Endothelial cell of umbilical vein (primary cell): ENCODE measurements at regions not wholly inside any gene's neighbourhood (a gene's known extent, or its start where the extent isn't known, plus 50 kb on each side); places are given as distances from the start of the nearest gene placed in this dataset.

Experiments used
- BruUV-seq: library from RNA; stranded (reverse); fragments of 400-500 nt; replicated peaks from 2 replicates; lab custom pipeline; 2021; lab: Mats Ljungman, UMichigan
- CTCF ChIA-PET: fragments of 300-600, 350-600 bp; sonication (Branson Sonifier 250); formaldehyde crosslinking; loops from one replicate; lab custom pipeline; 2021; ENCODE audit warnings: antibody characterized with exemption, inconsistent platforms; lab: Charles Lee
- POLR2A ChIA-PET: fragments of 300-600, 350-600 bp; sonication (Branson Sonifier 250); formaldehyde crosslinking; loops from one replicate; lab custom pipeline; 2021; ENCODE audit warnings: antibody characterized with exemption, inconsistent platforms; lab: Charles Lee
- DNase-seq: peaks from one replicate; pipeline ENCODE4 v3.0.0-alpha.2; 2011; ENCODE audit warnings: low read depth, low spot score
- FAIRE-seq: peaks from 2 replicates; lab custom pipeline; 2011; peaks lifted over from hg19 to GRCh38; lab: Jason Lieb, UNC
- H2AFZ ChIP-seq: 2 replicates; pipeline ENCODE4 v1.6.0; 2012; ENCODE audit warnings: low read depth, low read length, control low read depth, inconsistent platforms
- H3K27ac ChIP-seq: 2 replicates; pipeline ENCODE4 v1.5.1; 2011; ENCODE audit warnings: low read depth, mild to moderate bottlenecking, control low read depth, low read length, moderate library complexity; ENCODE audit not compliant: insufficient read depth
- H3K27me3 ChIP-seq, 2 experiments: 2 replicates each; pipeline versions ENCODE4 v1.6.0 to v1.6.1; 2011; ENCODE audit warnings: low read length in 2 of 2, mixed read lengths in 1 of 2; ENCODE audit not compliant: control insufficient read depth in 2 of 2, insufficient read depth in 2 of 2
- H3K36me3 ChIP-seq, 2 experiments: 2 replicates in 1 of 2; 3 replicates in 1 of 2; pipeline ENCODE4 v1.5.1; 2011; ENCODE audit warnings: low read length in 2 of 2, mild to moderate bottlenecking in 1 of 2, moderate library complexity in 1 of 2; ENCODE audit not compliant: control insufficient read depth in 2 of 2, insufficient read depth in 2 of 2; ENCODE audit errors: extremely low read depth in 1 of 2
- H3K4me1 ChIP-seq: 3 replicates; pipeline ENCODE4 v1.5.1; 2011; ENCODE audit warnings: mild to moderate bottlenecking, low read length; ENCODE audit not compliant: control insufficient read depth, insufficient read depth; ENCODE audit errors: extremely low read depth
- H3K4me2 ChIP-seq: 2 replicates; pipeline ENCODE4 v1.6.1; 2011; ENCODE audit warnings: low read length, control low read depth, mixed read lengths; ENCODE audit not compliant: insufficient read depth
- H3K4me3 ChIP-seq, 3 experiments: fragments of 200-600 bp in 1 of 3; sonication (generic), shearing (Covaris generic) in 1 of 3; replicated peaks in 1 of 3; 2 replicates each; pipeline ENCODE4 v1.5.1; 2011 to 2016; ENCODE audit warnings: control low read depth in 3 of 3, low read length in 3 of 3, mild to moderate bottlenecking in 2 of 3, inconsistent platforms in 1 of 3, low read depth in 1 of 3, moderate library complexity in 1 of 3; ENCODE audit not compliant: insufficient read depth in 1 of 3
- H3K79me2 ChIP-seq: 2 replicates; pipeline ENCODE4 v1.6.0; 2012; ENCODE audit warnings: low read length, inconsistent platforms; ENCODE audit not compliant: control insufficient read depth, insufficient read depth
- H3K9ac ChIP-seq: replicated peaks from 2 replicates; pipeline ENCODE3; 2011; ENCODE audit warnings: low read length, control low read depth; ENCODE audit not compliant: insufficient read depth; ENCODE audit errors: extremely low read depth
- H3K9me1 ChIP-seq: replicated peaks from 3 replicates; pipeline ENCODE4 v1.6.0; 2011; ENCODE audit warnings: mild to moderate bottlenecking, low read length; ENCODE audit not compliant: control insufficient read depth, insufficient read depth; ENCODE audit errors: extremely low read depth
- H3K9me3 ChIP-seq: replicated peaks from 2 replicates; pipeline ENCODE4 v1.5.1; 2012; ENCODE audit warnings: low read length, inconsistent platforms; ENCODE audit not compliant: control insufficient read depth, insufficient read depth
- H4K20me1 ChIP-seq: replicated peaks from 2 replicates; pipeline ENCODE3; 2011; ENCODE audit warnings: mild to moderate bottlenecking, low read length; ENCODE audit not compliant: control insufficient read depth, insufficient read depth; ENCODE audit errors: extremely low read depth
- EZH2 ChIP-seq: IDR thresholded peaks from 2 replicates; pipeline ENCODE4 v1.6.1; 2012; ENCODE audit warnings: borderline replicate concordance, low read depth, mild to moderate bottlenecking, moderate library complexity, low read length, inconsistent platforms; ENCODE audit not compliant: severe bottlenecking
- FOS ChIP-seq: IDR thresholded peaks from 2 replicates; pipeline ENCODE4 v1.6.1; 2011; ENCODE audit warnings: mild to moderate bottlenecking, low read length, moderate library complexity, borderline replicate concordance; ENCODE audit not compliant: insufficient read depth
- GATA2 ChIP-seq: IDR thresholded peaks from 2 replicates; pipeline ENCODE4 v1.7.0; 2011; ENCODE audit warnings: low read depth, mild to moderate bottlenecking, moderate library complexity, mixed read lengths, low read length; ENCODE audit not compliant: insufficient read length, insufficient read depth
- JUN ChIP-seq: IDR thresholded peaks from 2 replicates; pipeline ENCODE4 v1.6.1; 2011; ENCODE audit warnings: borderline replicate concordance, low read depth; ENCODE audit not compliant: insufficient read length, insufficient read depth
- MYC ChIP-seq: IDR thresholded peaks from one replicate; pipeline ENCODE4 v1.6.1; 2011; ENCODE audit warnings: mild to moderate bottlenecking, low read depth, low read length
- POLR2A ChIP-seq: IDR thresholded peaks from 2 replicates; pipeline ENCODE4 v1.6.1; 2012; ENCODE audit warnings: low read depth, mild to moderate bottlenecking, control low read depth, low read length
- dilution Hi-C: fragments of 300-500 bp; cut with MboI; formaldehyde crosslinking; loops from one replicate; pipeline ENCODE4 v1.15.0; 2019; ENCODE audit warnings: low sequenced_read_pairs; ENCODE audit not compliant: extremely low pct_ligation_motif_present
- intact Hi-C: fragments of 100-400 bp; cut with micrococcal nuclease; formaldehyde crosslinking; loops from one replicate; pipeline ENCODE4 v1.10.0; 2022
- TF ChIP-seq, protein P1 (sequence below): IDR thresholded peaks from 2 replicates; pipeline ENCODE4 v1.6.1; 2011; ENCODE audit not compliant: insufficient read depth, insufficient read length
- TF ChIP-seq, protein P2 (sequence below), 2 donors: IDR thresholded peaks; 1 replicate in 1 of 2; 2 replicates in 1 of 2; pipeline ENCODE4 v1.5.1; 2011; ENCODE audit warnings: low read length in 2 of 2, mild to moderate bottlenecking in 2 of 2, moderate library complexity in 2 of 2, control low read depth in 1 of 2, inconsistent platforms in 1 of 2, low read depth in 1 of 2; ENCODE audit not compliant: insufficient read depth in 1 of 2; ENCODE audit errors: extremely low read depth in 1 of 2

DNA sequence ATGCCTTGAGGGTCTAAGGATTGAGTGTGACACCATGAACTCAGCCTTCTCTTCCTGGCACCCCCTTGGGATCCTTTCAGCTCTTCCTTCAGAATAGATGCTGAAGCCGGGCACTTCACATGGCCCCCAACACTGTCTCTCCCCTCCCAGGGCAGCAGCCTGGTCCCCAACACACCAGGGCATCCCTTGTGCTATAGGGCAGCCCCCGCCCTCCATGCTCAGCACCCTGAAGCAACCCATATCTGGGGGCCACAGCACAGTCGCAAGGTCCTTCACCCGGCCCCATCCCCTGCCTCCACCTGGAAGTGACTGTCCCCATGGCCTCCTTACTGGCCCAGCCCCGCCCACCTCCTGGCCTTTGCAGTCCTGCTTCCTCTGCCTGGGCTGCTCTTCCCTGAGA lies 143.1 kb downstream of the C16orf95 start:
- H3K9me1 ChIP-seq: no peaks in the 10 kb centered on the region
- no peak overlapping the region for H3K9ac ChIP-seq
- no peaks in the 10 kb centered on the region for H3K36me3 ChIP-seq
- peaks cover 19% of the 10 kb centered on the region for H3K4me1 ChIP-seq
- no peak overlapping the region for H3K27ac ChIP-seq
- H3K4me3 ChIP-seq: no peak overlapping the region
- ChIA-PET POLR2A (no interaction called here), CTCF (interaction anchor here (1.4 kb wide), 1 partner anchor 111 kb away, joined by 4 read pairs; no protein-coding TSS in a partner anchor)
- H3K27me3 ChIP-seq: peaks cover 0 to 1% of the 10 kb centered on the region in 2 experiments
- no TSS peak for BruUV-seq
- intact Hi-C loops: loop anchor here (10.0 kb wide), 1 partner anchor 249 kb away; no protein-coding TSS in a partner anchor
- TF ChIP-seq GATA2 (no peak), POLR2A (no peak), JUN (no peak), MYC (no peak), EZH2 (no peak), FOS (no peak)
- TF ChIP-seq, protein P1, sequence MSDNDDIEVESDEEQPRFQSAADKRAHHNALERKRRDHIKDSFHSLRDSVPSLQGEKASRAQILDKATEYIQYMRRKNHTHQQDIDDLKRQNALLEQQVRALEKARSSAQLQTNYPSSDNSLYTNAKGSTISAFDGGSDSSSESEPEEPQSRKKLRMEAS: no peak
- TF ChIP-seq, protein P2, sequence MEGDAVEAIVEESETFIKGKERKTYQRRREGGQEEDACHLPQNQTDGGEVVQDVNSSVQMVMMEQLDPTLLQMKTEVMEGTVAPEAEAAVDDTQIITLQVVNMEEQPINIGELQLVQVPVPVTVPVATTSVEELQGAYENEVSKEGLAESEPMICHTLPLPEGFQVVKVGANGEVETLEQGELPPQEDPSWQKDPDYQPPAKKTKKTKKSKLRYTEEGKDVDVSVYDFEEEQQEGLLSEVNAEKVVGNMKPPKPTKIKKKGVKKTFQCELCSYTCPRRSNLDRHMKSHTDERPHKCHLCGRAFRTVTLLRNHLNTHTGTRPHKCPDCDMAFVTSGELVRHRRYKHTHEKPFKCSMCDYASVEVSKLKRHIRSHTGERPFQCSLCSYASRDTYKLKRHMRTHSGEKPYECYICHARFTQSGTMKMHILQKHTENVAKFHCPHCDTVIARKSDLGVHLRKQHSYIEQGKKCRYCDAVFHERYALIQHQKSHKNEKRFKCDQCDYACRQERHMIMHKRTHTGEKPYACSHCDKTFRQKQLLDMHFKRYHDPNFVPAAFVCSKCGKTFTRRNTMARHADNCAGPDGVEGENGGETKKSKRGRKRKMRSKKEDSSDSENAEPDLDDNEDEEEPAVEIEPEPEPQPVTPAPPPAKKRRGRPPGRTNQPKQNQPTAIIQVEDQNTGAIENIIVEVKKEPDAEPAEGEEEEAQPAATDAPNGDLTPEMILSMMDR (IDR thresholded peaks at IDR 0.05; ENCODE audit: extremely low read depth in 1 of 2, insufficient read depth in 1 of 2, low read depth in 1 of 2, low read length in 2 of 2): no peak
- dilution Hi-C loops: no loop called here
- FAIRE-seq (no peak), DNase-seq (no peak)
- no peaks in the 10 kb centered on the region for H3K79me2 ChIP-seq
- H4K20me1 ChIP-seq: no peaks in the 10 kb centered on the region
- no peak overlapping the region for H2AFZ ChIP-seq
- no peaks in the 10 kb centered on the region for H3K9me3 ChIP-seq
- no peak overlapping the region for H3K4me2 ChIP-seq
